ENCODE measurements at regions not wholly inside any gene's neighbourhood (a gene's known extent, or its start where the extent isn't known, plus 50 kb on each side); places are given as distances from the start of the nearest gene placed in this dataset.

DNA sequence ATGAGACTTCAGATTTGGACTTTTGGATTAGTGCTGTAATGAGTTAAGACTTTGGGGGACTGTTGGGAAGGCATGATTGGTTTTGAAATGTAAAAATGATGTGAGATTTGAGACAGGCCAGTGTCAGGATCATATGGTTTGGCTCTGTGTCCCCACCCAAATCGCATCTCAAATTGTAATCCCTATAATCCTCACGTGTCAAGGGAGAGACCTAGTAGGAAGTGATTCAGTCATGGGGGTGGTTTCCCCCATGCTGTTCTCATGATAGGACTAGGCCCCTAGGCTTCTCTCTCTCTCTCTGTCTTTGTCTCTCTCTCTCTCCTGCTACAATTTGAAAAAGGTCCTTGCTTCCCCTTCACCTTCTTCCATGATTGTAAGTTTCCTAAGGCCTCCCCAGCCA is 473.3 kb upstream of the CD180 start:
- Histone ChIP-seq H3K9ac (ENCODE audit: low read length) (no peak overlapping the region), H4K20me1 (ENCODE audit: control insufficient read depth, insufficient read depth, low read length, poor library complexity, severe bottlenecking) (no peaks in the 10 kb centered on the region), H2AFZ (ENCODE audit: insufficient read depth, low read depth, low read length, poor library complexity, severe bottlenecking) (no peak overlapping the region), H3K4me2 (replicated peaks; ENCODE audit: low read depth, low read length, poor library complexity, severe bottlenecking) (no peak overlapping the region), H3K4me1 (ENCODE audit: control insufficient read depth in 2 of 2, insufficient read depth in 2 of 2, low read length in 2 of 2) (no peaks in the 10 kb centered on the region), H3K27ac (ENCODE audit: low read length in 2 of 2) (no peak overlapping the region), H3K27me3 (replicated peaks in 1 of 4; ENCODE audit: control extremely low read depth in 1 of 4, control insufficient read depth in 3 of 4, insufficient read depth in 4 of 4, low read length in 3 of 4) (no peaks in the 10 kb centered on the region), H3K9me3 (ENCODE audit: control extremely low read depth in 1 of 3, control insufficient read depth in 2 of 3, insufficient read depth in 1 of 3, low read length in 2 of 3) (peaks cover 0 to 20% (median 2%) of the 10 kb centered on the region in 3 donors), H3K4me3 (ENCODE audit: control extremely low read depth in 1 of 5, extremely low read depth in 1 of 5, insufficient read depth in 1 of 5, low read depth in 2 of 5, low read length in 4 of 5) (no peak overlapping the region), H3K36me3 (replicated peaks in 1 of 2; ENCODE audit: control extremely low read depth in 1 of 2, control insufficient read depth in 1 of 2, extremely low read depth in 1 of 2, insufficient read depth in 2 of 2, low read length in 1 of 2) (no peaks in the 10 kb centered on the region), H3K79me2 (ENCODE audit: control insufficient read depth, insufficient read depth, low read length) (no peaks in the 10 kb centered on the region)
- H3K9me3 Mint-ChIP-seq (ENCODE audit: insufficient read depth) = no peaks in the 10 kb centered on the region
- CTCF ChIA-PET = no interaction called here
- WGBS (ENCODE audit: insufficient coverage) = no CpG with 5 or more reads among the region's 2 CpGs
- POLR2A ChIA-PET = no interaction called here
- ATAC-seq (ENCODE audit: low read depth) (no peak), DNase-seq (no peak)
- no peaks in the 10 kb centered on the region for H3K27me3 Mint-ChIP-seq
- TF ChIP-seq, protein P1, sequence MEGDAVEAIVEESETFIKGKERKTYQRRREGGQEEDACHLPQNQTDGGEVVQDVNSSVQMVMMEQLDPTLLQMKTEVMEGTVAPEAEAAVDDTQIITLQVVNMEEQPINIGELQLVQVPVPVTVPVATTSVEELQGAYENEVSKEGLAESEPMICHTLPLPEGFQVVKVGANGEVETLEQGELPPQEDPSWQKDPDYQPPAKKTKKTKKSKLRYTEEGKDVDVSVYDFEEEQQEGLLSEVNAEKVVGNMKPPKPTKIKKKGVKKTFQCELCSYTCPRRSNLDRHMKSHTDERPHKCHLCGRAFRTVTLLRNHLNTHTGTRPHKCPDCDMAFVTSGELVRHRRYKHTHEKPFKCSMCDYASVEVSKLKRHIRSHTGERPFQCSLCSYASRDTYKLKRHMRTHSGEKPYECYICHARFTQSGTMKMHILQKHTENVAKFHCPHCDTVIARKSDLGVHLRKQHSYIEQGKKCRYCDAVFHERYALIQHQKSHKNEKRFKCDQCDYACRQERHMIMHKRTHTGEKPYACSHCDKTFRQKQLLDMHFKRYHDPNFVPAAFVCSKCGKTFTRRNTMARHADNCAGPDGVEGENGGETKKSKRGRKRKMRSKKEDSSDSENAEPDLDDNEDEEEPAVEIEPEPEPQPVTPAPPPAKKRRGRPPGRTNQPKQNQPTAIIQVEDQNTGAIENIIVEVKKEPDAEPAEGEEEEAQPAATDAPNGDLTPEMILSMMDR (IDR thresholded peaks at IDR 0.05) = no peak
- TF ChIP-seq EZH2 (IDR thresholded peaks at IDR 0.05; ENCODE audit: borderline replicate concordance, insufficient read depth, low read depth, low read length, poor library complexity, severe bottlenecking) = no peak
- intact Hi-C loops (cut with micrococcal nuclease) = no loop called here
- no peaks in the 10 kb centered on the region for H3K4me1 Mint-ChIP-seq
- H3K4me3 Mint-ChIP-seq = no peak overlapping the region
- no peak overlapping the region for H3K27ac Mint-ChIP-seq

DNA sequence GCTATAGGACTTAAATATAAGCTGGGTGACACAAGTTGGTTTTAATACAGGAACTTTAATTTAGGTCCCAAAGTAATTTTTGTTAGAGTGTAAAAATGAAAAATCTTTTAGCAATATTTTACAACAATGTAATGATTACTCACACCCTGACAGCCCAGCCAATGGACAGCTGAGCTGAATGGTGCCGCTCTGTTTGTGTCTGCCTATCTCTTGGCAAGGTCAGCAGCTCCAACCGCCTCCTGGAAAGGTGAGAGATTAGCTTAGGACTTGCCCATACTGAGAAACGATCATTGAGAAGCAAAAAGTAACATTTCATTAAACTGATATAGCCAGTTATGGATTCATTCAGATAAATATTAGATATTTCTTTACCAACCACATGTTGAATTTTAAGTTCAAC is 463.6 kb upstream of the CD180 start:
- Histone ChIP-seq H3K4me3 (ENCODE audit: control extremely low read depth in 1 of 5, extremely low read depth in 1 of 5, insufficient read depth in 1 of 5, low read depth in 2 of 5, low read length in 4 of 5) (no peak overlapping the region), H3K4me2 (replicated peaks; ENCODE audit: low read depth, low read length, poor library complexity, severe bottlenecking) (no peak overlapping the region), H4K20me1 (ENCODE audit: control insufficient read depth, insufficient read depth, low read length, poor library complexity, severe bottlenecking) (no peaks in the 10 kb centered on the region), H3K4me1 (ENCODE audit: control insufficient read depth in 2 of 2, insufficient read depth in 2 of 2, low read length in 2 of 2) (no peaks in the 10 kb centered on the region), H3K9me3 (ENCODE audit: control extremely low read depth in 1 of 3, control insufficient read depth in 2 of 3, insufficient read depth in 1 of 3, low read length in 2 of 3) (no peaks in the 10 kb centered on the region), H3K27me3 (replicated peaks in 1 of 4; ENCODE audit: control extremely low read depth in 1 of 4, control insufficient read depth in 3 of 4, insufficient read depth in 4 of 4, low read length in 3 of 4) (no peaks in the 10 kb centered on the region), H3K36me3 (replicated peaks in 1 of 2; ENCODE audit: control extremely low read depth in 1 of 2, control insufficient read depth in 1 of 2, extremely low read depth in 1 of 2, insufficient read depth in 2 of 2, low read length in 1 of 2) (no peaks in the 10 kb centered on the region), H3K9ac (ENCODE audit: low read length) (no peak overlapping the region), H3K79me2 (ENCODE audit: control insufficient read depth, insufficient read depth, low read length) (no peaks in the 10 kb centered on the region), H2AFZ (ENCODE audit: insufficient read depth, low read depth, low read length, poor library complexity, severe bottlenecking) (no peak overlapping the region), H3K27ac (ENCODE audit: low read length in 2 of 2) (no peak overlapping the region)
- DNase-seq (no peak), ATAC-seq (ENCODE audit: low read depth) (no peak)
- TF ChIP-seq EZH2 (IDR thresholded peaks at IDR 0.05; ENCODE audit: borderline replicate concordance, insufficient read depth, low read depth, low read length, poor library complexity, severe bottlenecking) = no peak
- TF ChIP-seq, protein P1 (IDR thresholded peaks at IDR 0.05) = no peak
- ChIA-PET CTCF (no interaction called here), POLR2A (no interaction called here)
- 100% methylated on average over 2 of the region's 3 CpGs for WGBS (ENCODE audit: insufficient coverage)
- no peaks in the 10 kb centered on the region for H3K4me1 Mint-ChIP-seq
- no peak overlapping the region for H3K27ac Mint-ChIP-seq
- no peaks in the 10 kb centered on the region for H3K27me3 Mint-ChIP-seq
- peaks cover 5% of the 10 kb centered on the region for H3K9me3 Mint-ChIP-seq (ENCODE audit: insufficient read depth)
- intact Hi-C loops (cut with micrococcal nuclease) = no loop called here
- H3K4me3 Mint-ChIP-seq = no peak overlapping the region

All from B cell (primary cell).